GM12891 (cell line): ENCODE measurements at regions not wholly inside any gene's neighbourhood (a gene's known extent, or its start where the extent isn't known, plus 50 kb on each side); places are given as distances from the start of the nearest gene placed in this dataset.
A peak's percentile ranks its signal among the peaks of the same experiment; 100 is the strongest.

Experiments
- DNase-seq: peaks from one replicate; pipeline ENCODE4 v3.0.0; 2011; ENCODE audit warnings: low spot score; ENCODE audit not compliant: insufficient read length
- FAIRE-seq: peaks from 2 replicates; lab custom pipeline; 2011; peaks lifted over from hg19 to GRCh38; lab: Jason Lieb, UNC
- PAX5 ChIP-seq: IDR thresholded peaks from 2 replicates; pipeline ENCODE4 v1.6.1; 2011; ENCODE audit warnings: low read length, moderate library complexity, mild to moderate bottlenecking; ENCODE audit not compliant: insufficient read depth, severe bottlenecking
- POLR2A ChIP-seq: IDR thresholded peaks from 2 replicates; pipeline ENCODE4 v1.6.1; 2011; ENCODE audit warnings: low read depth, low read length, control low read depth
- POLR2AphosphoS5 ChIP-seq: IDR thresholded peaks from 2 replicates; pipeline ENCODE4 v1.6.1; 2011; ENCODE audit warnings: low read depth, low read length, control low read depth
- POU2F2 ChIP-seq: IDR thresholded peaks from 2 replicates; pipeline ENCODE4 v1.6.1; 2011; ENCODE audit warnings: low read depth, mild to moderate bottlenecking, control low read depth, low read length, moderate library complexity
- SPI1 ChIP-seq: IDR thresholded peaks from 2 replicates; pipeline ENCODE4 v1.6.1; 2011; ENCODE audit warnings: low read depth, low read length, control low read depth
- TAF1 ChIP-seq: IDR thresholded peaks from 2 replicates; pipeline ENCODE4 v1.6.1; 2011; ENCODE audit warnings: low read depth, low read length, control low read depth

DNA sequence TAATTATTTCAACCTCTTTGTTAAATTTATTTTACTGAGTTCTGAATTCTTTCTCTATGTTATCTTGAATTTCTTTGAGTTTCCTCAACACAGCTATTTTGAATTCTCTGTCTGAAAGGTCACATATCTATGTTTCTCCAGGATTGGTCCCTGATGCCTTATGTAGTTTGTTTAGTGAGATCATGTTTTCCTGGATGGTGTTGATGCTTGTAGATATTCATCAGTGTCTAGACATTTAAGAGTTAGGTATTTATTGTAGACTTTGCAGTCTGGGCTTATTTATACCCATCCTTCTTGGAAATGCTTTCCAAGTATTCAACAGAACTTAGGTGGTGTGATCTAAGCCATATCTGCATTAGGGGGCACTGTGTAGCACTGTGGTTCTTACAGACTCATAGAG is 70.2 kb upstream of the SLC27A6 start:
- FAIRE-seq (no peak), DNase-seq (no peak)
- TF ChIP-seq POLR2A (no peak), SPI1 (no peak), POU2F2 (no peak), TAF1 (no peak), PAX5 (no peak), POLR2AphosphoS5 (no peak)

DNA sequence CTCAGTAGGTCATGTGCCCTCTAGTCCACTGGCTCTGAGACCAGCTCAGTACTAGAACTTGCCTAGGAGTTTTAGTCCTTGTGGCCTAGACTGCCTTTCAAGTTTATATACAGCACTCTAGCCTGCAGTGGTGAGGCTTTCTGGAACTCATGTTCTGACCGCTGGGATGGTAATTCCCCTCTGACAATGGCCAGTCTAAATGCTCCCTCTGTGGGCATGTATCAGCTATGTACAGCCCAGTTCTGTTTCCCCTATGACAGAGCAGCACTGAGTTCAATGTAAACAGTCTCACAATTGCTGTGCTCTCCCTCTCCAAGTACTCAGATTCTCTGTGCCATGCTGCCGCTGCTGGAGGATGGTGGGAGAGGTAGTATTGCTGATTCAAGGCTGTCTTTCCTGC is 68.6 kb upstream of the SLC27A6 start:
- DNase-seq (no peak), FAIRE-seq (no peak)
- no peak for TF ChIP-seq TAF1
- TF ChIP-seq SPI1, result no peak
- no peak for TF ChIP-seq POLR2A
- TF ChIP-seq PAX5, result no peak
- TF ChIP-seq POLR2AphosphoS5, result no peak

DNA sequence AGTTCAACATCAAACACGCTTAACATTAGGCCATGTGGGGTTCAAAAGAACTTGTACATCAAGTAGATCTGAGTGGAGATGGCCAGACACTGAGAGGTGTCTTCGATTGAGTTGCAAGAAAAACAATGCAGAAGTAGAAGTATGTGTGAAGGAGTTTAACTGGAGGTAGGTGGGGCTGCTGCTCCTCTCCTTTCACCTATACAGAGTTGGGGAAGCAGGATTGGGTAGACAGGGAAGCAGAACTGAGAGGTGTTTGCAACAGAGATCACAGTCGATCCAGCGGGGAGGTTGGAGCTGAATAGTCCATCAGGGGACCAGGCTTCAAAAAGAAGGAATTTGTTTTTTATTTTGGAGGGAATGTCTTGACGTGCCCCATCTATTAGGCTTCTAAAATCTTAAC is 61.7 kb upstream of the SLC27A6 start:
- FAIRE-seq, result no peak
- TF ChIP-seq POLR2A, result no peak
- TF ChIP-seq SPI1, result no peak
- no peak for TF ChIP-seq POU2F2
- TF ChIP-seq TAF1, result no peak

DNA sequence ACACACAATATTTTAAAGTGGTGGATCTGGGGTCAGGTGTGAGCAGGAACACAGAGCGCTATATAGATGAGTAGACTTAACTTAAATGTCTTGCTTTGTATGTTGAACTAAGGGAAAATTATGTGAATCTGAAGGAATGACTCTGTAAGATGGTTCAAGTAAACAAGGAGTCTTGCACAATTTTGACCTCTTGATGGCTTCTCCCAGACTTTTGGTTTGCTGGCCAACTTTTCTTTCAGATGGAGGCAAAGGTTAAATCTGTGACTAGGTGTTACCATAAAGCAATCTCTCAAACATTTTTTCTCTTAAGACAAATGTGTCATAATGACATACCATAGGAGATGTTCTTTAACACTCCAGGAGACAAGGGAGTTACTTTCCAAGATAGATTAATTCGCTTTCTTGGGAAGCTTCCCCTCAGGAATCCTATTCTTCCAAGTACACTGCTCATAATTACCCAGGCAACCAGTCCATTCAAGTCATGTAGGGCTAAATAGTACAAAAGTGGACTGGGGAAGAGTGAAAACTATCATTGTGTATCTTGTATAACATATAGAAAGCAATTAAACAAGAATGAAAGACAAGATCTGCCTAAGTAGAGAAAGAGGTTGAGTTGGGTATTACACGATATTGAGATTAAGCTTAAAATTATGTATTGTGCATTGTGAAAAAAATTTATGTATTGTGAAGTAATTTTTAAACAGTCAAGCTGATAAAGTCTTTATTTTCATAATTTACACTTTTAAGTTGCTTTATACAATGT is 60.3 kb upstream of the SLC27A6 start:
- TF ChIP-seq POLR2AphosphoS5 (no peak), TAF1 (no peak), POU2F2 (no peak), SPI1 (no peak), POLR2A (no peak), PAX5 (no peak)
- FAIRE-seq, result no peak

More for the DNA sequence above, 61.7 kb upstream of the SLC27A6 start:
- DNase-seq, result no peak

DNA sequence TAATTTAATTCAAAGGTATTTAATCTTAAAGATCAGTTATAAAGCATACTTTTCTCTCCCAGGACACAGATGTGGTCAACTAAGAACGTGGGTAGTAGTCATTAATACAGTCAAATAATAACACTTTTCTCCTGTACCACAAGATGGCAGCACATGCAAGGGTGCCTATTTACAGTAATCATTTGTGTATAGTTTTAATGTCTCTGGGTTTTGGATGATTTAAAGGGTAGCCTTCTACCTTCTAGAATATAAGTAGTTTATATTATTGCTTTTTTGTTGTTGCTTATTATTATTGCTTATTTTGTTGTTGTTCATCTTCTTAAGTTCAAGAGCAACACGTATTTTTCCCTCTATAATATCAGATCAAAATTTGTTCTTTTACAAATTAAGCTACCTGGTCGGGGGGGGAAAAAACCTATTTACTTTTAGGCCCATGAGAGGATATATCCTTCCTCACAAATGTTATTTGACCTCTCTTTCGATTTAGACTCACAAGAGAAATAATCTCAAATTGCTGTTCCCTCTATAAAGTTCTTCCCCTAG is 59.6 kb upstream of the SLC27A6 start:
- DNase-seq, result peak; percentile 0
- FAIRE-seq, result no peak
- TF ChIP-seq POLR2A (no peak), POU2F2 (no peak), POLR2AphosphoS5 (no peak), TAF1 (no peak), PAX5 (no peak), SPI1 (no peak)

More for the DNA sequence above, 60.3 kb upstream of the SLC27A6 start:
- DNase-seq, result no peak

DNA sequence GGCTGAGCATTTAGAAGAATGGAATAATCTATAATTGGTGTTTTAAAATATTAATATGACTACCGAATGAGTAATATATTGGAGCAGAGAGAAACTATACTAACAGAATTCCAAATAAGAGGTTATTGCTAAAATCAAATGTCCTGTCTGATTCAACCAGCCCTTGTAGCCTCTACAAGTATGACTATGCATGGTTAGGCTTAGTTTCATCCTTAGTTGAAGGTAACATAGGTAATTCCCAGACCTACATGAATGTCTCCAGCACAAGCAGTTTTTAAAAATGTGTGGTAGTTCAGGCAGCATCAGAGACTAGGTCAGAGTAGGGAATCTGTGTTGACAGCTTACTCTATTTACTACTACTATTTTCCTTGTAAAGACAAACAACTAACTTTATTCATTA is 51.7 kb upstream of the SLC27A6 start:
- DNase-seq (no peak), FAIRE-seq (no peak)
- TF ChIP-seq POLR2A (no peak), POU2F2 (no peak), TAF1 (no peak), SPI1 (no peak), PAX5 (no peak)
